Fibroblast of lung (primary cell): ENCODE measurements at regions not wholly inside any gene's neighbourhood (a gene's known extent, or its start where the extent isn't known, plus 50 kb on each side); places are given as distances from the start of the nearest gene placed in this dataset.

Experiments used
- EZH2 ChIP-seq: IDR thresholded peaks from 2 replicates; pipeline ENCODE4 v1.5.1; 2012; ENCODE audit warnings: low read length, control low read depth, mild to moderate bottlenecking; ENCODE audit errors: missing control alignments
- TF ChIP-seq, protein P1 (sequence below), 2 donors: IDR thresholded peaks in 1 of 2; conservative IDR thresholded peaks in 1 of 2; 1 replicate in 1 of 2; 2 replicates in 1 of 2; pipeline ENCODE4 v1.5.1; 2011 to 2012; ENCODE audit warnings: low read length in 2 of 2, control low read depth in 1 of 2, inconsistent platforms in 1 of 2, low read depth in 1 of 2, mild to moderate bottlenecking in 1 of 2

DNA sequence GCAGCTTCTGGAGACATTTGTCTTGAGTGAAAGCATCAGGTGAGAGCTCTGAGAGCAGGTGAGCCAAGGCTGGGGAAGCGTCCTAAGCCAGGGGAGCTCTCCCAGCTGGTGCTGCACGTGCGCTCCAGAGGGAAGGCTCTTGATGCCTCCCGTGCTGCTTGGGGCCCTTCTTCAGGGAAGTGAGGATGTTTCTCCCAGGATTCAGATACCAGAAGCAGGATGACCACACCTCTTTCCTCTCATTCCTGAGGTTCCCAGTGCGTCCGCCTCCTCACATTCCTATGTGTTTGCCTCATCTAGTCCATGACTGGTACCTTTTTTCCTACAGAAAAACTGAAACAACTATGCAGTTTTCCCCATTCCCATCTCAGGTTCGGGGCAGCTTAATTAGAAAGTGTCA, 231.0 kb upstream of the IRS2 start:
- TF ChIP-seq, protein P1, sequence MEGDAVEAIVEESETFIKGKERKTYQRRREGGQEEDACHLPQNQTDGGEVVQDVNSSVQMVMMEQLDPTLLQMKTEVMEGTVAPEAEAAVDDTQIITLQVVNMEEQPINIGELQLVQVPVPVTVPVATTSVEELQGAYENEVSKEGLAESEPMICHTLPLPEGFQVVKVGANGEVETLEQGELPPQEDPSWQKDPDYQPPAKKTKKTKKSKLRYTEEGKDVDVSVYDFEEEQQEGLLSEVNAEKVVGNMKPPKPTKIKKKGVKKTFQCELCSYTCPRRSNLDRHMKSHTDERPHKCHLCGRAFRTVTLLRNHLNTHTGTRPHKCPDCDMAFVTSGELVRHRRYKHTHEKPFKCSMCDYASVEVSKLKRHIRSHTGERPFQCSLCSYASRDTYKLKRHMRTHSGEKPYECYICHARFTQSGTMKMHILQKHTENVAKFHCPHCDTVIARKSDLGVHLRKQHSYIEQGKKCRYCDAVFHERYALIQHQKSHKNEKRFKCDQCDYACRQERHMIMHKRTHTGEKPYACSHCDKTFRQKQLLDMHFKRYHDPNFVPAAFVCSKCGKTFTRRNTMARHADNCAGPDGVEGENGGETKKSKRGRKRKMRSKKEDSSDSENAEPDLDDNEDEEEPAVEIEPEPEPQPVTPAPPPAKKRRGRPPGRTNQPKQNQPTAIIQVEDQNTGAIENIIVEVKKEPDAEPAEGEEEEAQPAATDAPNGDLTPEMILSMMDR (conservative IDR thresholded peaks at IDR 0.05 in 1 of 2, IDR thresholded peaks at IDR 0.05 in 1 of 2; ENCODE audit: low read depth in 1 of 2, low read length in 2 of 2) = no peak
- TF ChIP-seq EZH2 = no peak
